ENCODE measurements at regions not wholly inside any gene's neighbourhood (a gene's known extent, or its start where the extent isn't known, plus 50 kb on each side); places are given as distances from the start of the nearest gene placed in this dataset.

- no peak for DNase-seq
Observed at GRCh38 chr14:51307551-51307950, 67.5 kb downstream of the TMX1 start.

DNA sequence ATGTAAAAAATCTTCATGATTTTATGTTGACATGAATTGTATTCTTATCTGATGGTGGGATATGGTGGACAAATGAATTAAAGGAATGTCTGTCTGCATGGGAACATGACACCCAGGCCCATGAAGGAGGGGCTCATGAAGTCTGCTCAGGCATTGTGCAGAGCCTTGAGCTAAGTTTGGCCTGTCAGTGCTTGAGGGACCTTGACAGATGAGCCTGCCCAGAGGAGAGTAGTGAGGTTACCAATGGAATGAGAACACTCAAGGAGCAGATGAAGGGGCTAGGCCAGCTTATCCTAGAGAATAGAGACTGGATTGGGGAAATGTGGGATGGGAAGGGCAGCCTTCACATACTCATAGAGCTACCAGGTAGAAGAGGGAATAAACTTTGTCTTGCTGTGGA lies 68.8 kb downstream of the TMX1 start:
- DNase-seq = no peak

- DNase-seq = peak in 6 of 58 donors; percentile 1 to 45 (median 14)
Observed at GRCh38 chr14:51310505-51310944, 70.5 kb downstream of the TMX1 start.

GRCh38 chr14:51314321-51315015 lies 74.4 kb downstream of the TMX1 start:
- no peak for DNase-seq

DNA sequence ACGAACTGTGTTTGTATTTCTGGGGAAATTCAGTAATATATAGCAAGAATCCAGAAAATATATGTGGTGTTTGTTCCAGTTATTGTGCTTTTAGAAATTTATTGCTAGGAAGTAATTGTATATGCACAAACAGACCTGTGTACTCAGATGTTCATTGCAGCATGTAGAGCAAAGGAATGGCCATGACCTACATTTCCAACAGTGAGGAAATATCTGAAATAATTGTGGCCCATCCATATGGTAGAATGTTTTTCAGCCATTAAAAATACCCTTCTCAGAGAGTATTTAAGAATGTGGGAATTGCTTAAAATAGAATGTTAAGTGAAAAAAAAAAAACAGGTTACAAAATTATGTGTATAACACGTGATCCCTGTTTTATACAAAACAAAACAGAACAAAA lies 77.3 kb downstream of the TMX1 start:
- no peak for DNase-seq

GRCh38 chr14:51318813-51319597 lies 79.0 kb downstream of the TMX1 start:
- no peak for DNase-seq

DNA sequence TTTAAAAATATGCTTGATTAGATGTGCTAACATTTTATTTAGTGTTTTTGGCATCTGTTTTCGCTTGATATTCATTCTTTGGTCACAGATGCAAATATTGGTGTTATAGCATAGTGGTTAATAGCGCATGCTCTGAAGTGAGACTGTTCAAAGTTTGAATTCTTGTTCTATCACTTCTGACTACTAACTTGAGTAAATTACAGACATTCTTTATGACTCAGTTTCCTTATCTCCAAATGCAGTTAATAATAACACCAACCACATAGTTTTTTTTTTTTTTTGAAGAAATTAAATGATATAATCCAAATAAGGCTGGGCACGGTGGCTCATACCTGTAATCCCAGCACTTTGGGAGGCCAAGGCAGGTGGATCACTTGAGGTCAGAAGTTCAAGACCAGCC lies 81.0 kb downstream of the TMX1 start:
- DNase-seq = no peak

DNA sequence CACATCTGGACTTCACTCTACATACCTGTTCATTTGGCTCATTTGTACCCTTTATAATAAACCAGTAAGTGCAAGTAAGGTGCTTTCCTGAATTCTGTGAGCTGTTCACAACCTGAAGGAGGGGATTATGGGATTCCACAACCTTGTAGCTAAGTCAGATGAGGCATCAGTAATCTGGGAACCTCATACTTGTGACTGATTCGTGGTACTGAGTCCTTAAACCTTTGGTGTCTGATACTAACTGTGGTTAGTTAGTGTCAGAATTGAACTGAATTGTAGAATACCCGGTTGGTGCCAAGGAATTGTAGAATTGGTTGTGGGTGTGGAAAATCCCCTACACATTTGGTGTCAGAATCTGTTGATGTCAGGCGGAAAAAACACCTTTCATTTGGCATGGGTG lies 83.4 kb downstream of the TMX1 start:
- no peak for DNase-seq

DNA sequence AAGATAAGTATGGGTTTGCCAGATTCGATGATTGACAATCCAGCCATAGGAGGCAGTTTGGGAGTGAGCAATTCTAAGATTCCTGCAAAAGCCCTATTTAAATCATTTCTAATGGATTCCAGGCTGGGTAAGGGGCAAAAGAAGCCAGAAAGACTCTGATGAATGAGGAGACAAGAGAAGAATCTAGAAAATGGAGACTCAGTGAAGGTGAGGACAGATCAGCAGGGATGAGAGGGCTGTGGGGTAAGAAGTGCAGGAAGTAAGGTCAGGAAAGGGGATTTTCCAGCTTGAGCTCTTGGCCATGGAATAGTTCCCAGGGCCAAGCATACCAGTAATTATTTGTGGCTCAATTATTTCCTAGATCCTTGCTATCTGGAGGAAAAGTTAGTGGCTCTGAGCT lies 87.3 kb downstream of the TMX1 start:
- DNase-seq = no peak

DNA sequence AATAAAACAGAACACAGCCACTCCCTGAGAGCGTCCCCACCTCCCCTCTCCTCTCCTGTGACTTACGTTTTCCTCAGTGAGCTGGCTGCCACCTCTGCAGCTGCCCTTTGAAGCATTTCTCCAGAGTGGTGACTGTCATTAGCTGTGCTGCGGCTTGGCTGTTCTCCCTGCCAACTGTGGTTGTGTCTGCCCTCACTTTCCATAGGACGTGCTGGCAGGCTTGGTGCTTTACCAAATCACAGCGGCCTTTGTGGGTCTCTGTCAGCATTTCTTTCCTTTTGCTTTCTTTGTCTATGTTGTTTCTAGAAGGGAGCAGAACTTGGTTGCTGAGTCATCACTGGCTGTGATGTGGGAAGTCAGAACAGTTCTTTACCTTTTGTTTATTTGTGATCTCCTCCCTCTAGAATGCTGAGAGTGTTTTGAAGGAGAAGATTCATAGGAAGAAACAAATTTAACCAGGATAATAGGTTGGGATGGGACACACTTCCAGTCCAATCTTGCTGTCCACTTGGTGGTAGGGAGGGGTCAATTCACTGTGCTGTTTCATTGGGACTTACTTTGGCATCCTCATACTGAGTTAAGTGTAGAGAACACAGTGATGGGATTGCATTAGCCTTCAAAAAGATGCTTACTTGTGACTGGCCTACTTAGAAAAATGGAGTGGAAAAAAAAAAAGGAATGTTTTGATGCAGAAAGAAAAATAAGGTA lies 88.2 kb downstream of the TMX1 start:
- peak in 4 of 58 donors; percentile 4 to 30 (median 7) for DNase-seq

DNA sequence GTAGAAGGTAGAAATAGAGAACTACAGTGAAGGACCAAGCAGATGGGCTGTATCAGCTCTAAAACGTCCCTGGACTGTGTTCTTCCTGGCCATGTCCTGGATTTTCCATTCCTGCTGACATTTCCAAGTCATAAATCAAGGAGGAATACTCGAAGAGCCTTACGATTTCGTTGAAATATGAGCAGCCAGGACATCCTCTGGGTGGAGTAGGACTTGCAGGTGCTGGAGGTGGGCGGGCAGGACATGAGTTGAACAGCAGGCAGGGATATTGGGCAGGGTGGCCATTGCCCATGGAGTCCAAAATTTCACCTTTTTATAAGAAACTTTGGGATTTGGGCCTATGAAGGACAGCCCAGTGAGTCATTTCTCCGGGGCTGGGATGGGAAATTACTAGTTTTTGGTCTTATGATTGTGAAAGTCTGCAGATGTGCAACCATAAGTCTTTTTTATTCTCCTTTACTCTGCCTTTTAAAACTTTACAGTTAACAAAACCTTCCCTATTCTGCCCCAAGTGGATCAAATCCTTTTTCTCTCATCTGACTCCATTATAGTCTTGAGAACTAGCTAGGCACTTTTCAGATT lies 88.8 kb downstream of the TMX1 start:
- no peak for DNase-seq

DNA sequence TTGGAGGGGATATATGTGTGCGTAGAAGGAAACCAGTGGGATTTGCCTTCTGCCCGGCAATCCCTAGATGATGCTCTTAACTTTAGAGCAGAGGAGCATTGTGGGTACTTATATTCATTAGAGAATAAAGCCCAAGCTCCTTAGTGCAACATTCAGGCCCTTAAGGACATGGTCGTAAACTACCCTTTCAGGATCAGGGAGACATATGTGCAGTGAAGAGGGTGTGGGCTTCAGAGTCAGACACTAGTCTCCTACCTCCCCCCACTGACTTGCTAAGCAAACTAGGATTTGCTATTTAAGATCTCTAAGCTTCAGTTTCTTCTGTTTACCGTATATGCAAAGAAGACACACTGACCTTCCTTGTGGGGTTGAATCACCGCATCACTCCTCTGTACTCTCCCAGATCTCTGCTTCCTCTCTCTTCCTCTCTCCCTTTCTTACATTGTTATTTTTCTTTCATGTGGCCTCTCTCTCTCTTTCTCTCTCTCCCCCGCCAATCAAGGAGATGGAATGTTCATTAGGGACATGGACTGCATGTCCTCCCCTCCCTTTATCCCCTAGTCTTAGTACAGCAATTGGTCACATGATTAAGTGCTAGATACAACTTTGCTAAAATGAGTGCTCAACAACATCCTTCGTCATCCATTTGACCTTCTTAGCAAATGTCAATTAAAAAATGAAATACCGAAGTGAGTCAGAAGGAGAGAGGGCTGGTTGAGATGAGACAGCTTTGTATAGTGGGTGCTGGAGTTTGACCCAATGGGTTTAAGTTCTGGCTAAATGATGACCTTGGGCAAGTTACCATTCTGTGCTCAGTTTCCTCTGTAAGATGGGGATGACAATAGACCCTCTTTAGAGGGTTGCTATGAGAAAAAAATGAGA lies 91.7 kb downstream of the TMX1 start:
- DNase-seq = no peak

GRCh38 chr14:51333299-51333698 lies 93.3 kb downstream of the TMX1 start:
- DNase-seq = no peak

- no peak for DNase-seq
Observed at GRCh38 chr14:51333901-51334521, 94.0 kb downstream of the TMX1 start.

GRCh38 chr14:51334566-51334965 lies 94.5 kb downstream of the TMX1 start:
- no peak for DNase-seq

DNA sequence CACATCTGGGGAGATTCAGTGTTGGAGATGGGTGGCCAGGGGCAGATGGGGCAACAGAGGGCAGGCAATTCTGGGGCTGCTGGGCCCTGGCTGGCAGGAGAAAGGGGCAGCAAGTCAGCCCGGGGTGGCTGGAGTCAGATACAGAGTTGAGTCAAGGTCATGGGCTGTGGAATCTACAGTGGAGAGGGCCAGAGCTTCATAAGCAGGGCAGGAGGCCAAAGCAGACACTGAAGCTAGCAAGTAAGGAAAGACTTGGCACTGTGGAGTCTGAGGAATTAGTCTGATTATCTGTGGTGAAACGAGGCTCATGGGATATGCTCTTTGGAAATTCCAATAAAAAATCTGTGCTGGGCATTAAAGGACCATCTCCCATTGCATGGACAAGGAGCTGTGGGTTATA lies 95.5 kb downstream of the TMX1 start:
- DNase-seq = no peak

DNA sequence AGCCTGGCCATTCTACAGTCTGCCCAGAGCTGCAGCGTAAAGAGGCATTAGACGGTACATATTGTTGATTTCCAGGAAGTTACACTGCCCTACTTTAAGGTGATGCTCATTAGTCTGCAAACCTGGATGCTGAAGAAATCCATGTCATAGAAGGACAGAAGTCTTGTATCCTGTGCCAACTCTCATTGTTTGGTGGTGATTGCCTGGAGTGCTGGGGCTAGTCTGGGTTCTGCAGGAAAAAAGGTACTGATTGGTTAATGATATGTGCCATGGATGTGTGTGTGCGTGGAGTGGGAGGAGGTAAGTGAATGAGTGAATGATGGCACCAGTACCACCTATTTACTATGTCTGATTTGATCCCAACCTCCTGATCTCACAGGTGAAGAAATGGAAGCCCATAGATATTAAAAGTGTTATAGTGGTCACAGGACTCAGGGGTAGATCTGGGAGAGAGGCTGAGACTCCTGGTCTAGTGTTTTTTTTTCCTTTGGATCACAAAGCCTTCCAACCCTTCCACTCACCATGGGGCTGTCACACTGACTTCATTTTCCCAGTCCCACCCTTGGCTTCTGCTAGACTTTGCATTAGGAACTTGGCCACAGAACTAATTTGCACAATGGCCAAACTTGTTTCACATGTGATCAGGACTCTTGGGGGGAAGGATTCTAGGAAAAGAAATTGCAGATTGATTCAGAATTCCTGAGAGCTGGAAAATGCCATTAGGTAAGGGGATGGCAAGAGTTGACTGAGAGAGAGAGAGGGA lies 96.1 kb downstream of the TMX1 start:
- no peak for DNase-seq

- no peak for DNase-seq
Observed at GRCh38 chr14:51336734-51337133, 96.7 kb downstream of the TMX1 start.

GRCh38 chr14:51337520-51337919 lies 97.5 kb downstream of the TMX1 start:
- DNase-seq = no peak

GRCh38 chr14:51341338-51341737 lies 101.3 kb downstream of the TMX1 start:
- DNase-seq = no peak
